ENCODE measurements at regions not wholly inside any gene's neighbourhood (a gene's known extent, or its start where the extent isn't known, plus 50 kb on each side); places are given as distances from the start of the nearest gene placed in this dataset.
"Not testable (repeated sequence)": the region's sequence is repeated elsewhere in the genome, so short reads cannot be mapped to it uniquely, and the experiment has no call there.

DNA sequence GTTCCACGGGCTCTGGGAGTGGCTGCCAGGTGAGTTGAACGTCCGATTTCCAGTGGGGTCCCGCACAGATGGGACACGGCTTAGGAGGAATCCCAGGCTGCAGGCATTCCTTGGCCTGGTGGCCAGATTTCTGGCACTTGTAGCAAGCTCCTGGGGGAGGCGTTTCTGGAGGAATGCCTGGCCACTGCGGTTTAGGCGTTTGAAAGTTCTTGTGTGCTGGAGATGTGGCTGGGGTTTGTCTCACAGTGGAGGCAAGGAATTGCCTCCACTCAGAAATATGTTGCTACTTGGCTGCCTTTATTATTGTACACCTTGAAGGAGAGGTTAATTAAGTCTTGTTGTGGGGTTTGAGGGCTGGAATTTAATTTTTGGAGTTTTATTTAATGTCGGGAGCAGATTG is 583.3 kb upstream of the MDGA2 start:
- H2AFZ ChIP-seq (ENCODE audit: low read length, unreplicated experiment); H3K27ac ChIP-seq (ENCODE audit: low read depth, low read length); H3K79me2 ChIP-seq (ENCODE audit: control insufficient read depth, insufficient read depth, low read length, unreplicated experiment); H3K4me1 ChIP-seq (ENCODE audit: control insufficient read depth, insufficient read depth, low read length, unreplicated experiment); H3K4me3 ChIP-seq (ENCODE audit: low read depth, low read length); H3K36me3 ChIP-seq (ENCODE audit: insufficient read depth, low read length); H3K27me3 ChIP-seq (ENCODE audit: insufficient read depth, low read length): not testable (repeated sequence)

DNA sequence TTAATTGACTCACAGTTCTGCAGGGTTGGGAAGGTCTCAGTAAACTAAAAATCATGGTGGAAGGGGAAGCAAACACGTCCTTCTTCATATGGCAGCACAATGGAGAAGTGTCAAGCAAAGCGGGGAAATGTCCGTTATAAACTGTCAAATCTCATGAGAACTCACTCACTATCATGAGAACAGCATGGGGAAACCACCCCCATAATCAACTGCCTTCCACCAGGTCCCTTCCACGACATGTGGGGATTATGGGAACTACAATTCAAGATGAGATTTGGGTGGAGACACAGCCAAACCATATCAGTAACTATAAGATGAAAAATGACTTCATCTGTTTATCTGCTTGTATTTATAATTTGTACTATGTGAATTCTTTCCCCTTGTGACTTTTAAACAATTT is 577.6 kb upstream of the MDGA2 start:
- no peaks in the 10 kb centered on the region for H3K27me3 ChIP-seq (ENCODE audit: insufficient read depth, low read length)
- H3K27ac ChIP-seq (ENCODE audit: low read depth, low read length), result no peak overlapping the region
- H3K4me1 ChIP-seq (ENCODE audit: control insufficient read depth, insufficient read depth, low read length, unreplicated experiment), result no peaks in the 10 kb centered on the region
- no peaks in the 10 kb centered on the region for H3K36me3 ChIP-seq (ENCODE audit: insufficient read depth, low read length)
- H3K4me3 ChIP-seq (ENCODE audit: low read depth, low read length), result no peak overlapping the region
- no peaks in the 10 kb centered on the region for H3K79me2 ChIP-seq (ENCODE audit: control insufficient read depth, insufficient read depth, low read length, unreplicated experiment)
- no peak overlapping the region for H2AFZ ChIP-seq (ENCODE audit: low read length, unreplicated experiment)

DNA sequence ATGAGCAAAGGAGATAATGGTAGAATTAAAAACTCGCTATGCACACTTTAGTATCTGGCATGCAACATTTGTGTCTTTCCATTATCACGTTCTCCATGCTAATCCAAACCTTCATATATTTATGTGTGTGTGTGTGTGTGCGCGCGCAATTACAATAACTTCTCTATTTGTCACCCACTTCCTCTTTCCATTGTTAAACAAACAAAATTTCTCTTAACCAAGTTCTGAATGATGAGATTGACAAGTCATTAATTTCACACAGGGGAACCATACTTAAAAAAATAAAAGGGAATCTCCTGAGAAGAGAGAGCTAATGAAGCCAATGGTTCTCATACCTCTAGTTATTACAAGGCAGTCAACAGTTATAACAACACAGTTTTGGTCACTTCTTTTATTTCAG is 575.9 kb upstream of the MDGA2 start:
- no peaks in the 10 kb centered on the region for H3K36me3 ChIP-seq (ENCODE audit: insufficient read depth, low read length)
- no peaks in the 10 kb centered on the region for H3K79me2 ChIP-seq (ENCODE audit: control insufficient read depth, insufficient read depth, low read length, unreplicated experiment)
- H3K27ac ChIP-seq (ENCODE audit: low read depth, low read length), result no peak overlapping the region
- H3K27me3 ChIP-seq (ENCODE audit: insufficient read depth, low read length), result no peaks in the 10 kb centered on the region
- H3K4me3 ChIP-seq (ENCODE audit: low read depth, low read length), result no peak overlapping the region
- no peak overlapping the region for H2AFZ ChIP-seq (ENCODE audit: low read length, unreplicated experiment)
- H3K4me1 ChIP-seq (ENCODE audit: control insufficient read depth, insufficient read depth, low read length, unreplicated experiment), result no peaks in the 10 kb centered on the region

DNA sequence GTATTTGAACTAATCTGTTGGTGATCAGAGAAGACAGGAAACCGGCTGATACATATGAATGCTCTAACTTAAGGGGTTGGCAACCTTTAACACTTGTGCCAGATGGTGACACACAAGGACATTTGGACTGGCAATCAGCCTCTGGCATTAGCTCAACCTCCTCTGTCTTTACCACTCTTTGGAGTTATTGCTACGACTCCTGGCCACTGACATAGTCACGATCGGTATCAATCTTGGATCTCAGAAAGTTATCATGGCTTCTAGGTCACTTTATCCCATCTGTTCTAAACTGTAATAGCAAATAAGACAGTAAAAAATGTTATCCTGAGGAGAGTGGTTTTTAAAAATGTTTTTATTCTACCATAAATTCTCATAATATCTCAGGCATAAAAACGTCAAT is 575.2 kb upstream of the MDGA2 start:
- Histone ChIP-seq H3K79me2 (ENCODE audit: control insufficient read depth, insufficient read depth, low read length, unreplicated experiment) (no peaks in the 10 kb centered on the region), H3K27ac (ENCODE audit: low read depth, low read length) (no peak overlapping the region), H2AFZ (ENCODE audit: low read length, unreplicated experiment) (no peak overlapping the region), H3K27me3 (ENCODE audit: insufficient read depth, low read length) (no peaks in the 10 kb centered on the region), H3K4me3 (ENCODE audit: low read depth, low read length) (no peak overlapping the region), H3K4me1 (ENCODE audit: control insufficient read depth, insufficient read depth, low read length, unreplicated experiment) (no peaks in the 10 kb centered on the region), H3K36me3 (ENCODE audit: insufficient read depth, low read length) (no peaks in the 10 kb centered on the region)

DNA sequence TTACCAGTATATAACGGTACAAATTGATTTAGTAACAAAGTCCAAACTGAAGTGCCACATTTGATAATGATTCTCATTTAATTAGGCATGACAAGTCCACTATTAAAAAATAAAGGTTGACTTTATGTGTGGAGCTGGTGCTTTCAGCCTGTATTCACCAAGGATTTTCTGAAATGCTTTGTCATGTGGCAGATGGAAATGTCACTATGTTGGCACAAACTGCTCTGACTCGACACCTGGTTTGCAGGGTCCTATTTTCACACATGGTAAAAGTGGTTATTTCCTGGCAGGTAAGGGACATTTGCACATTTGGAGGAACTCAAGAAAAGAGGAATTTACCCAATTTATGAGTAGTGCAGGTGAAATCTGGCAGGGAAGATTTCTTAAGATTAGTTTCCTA is 572.6 kb upstream of the MDGA2 start:
- no peaks in the 10 kb centered on the region for H3K27me3 ChIP-seq (ENCODE audit: insufficient read depth, low read length)
- no peak overlapping the region for H3K27ac ChIP-seq (ENCODE audit: low read depth, low read length)
- no peak overlapping the region for H2AFZ ChIP-seq (ENCODE audit: low read length, unreplicated experiment)
- H3K4me3 ChIP-seq (ENCODE audit: low read depth, low read length), result no peak overlapping the region
- no peaks in the 10 kb centered on the region for H3K79me2 ChIP-seq (ENCODE audit: control insufficient read depth, insufficient read depth, low read length, unreplicated experiment)
- H3K36me3 ChIP-seq (ENCODE audit: insufficient read depth, low read length), result no peaks in the 10 kb centered on the region
- no peaks in the 10 kb centered on the region for H3K4me1 ChIP-seq (ENCODE audit: control insufficient read depth, insufficient read depth, low read length, unreplicated experiment)

DNA sequence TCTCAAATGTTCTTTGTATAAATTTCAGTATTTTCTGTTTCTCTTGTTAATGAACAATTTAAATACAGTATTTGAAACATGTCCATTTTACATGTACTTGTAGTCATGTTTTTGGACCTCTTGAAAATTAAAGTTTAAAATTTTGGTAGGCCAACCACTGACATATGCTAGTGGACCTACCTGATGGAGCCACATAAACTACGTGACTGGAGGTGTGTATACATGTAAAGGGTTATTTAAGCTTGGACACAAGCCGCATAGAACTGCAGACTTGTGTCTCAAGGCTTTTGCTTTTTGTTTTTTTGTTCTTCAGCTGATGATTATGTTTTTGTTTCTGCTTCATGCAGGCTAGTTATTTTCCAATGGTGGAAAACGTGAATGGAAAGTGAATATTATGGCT is 568.5 kb upstream of the MDGA2 start:
- no peak overlapping the region for H3K27ac ChIP-seq (ENCODE audit: low read depth, low read length)
- no peak overlapping the region for H3K4me3 ChIP-seq (ENCODE audit: low read depth, low read length)
- H3K36me3 ChIP-seq (ENCODE audit: insufficient read depth, low read length), result no peaks in the 10 kb centered on the region
- H3K79me2 ChIP-seq (ENCODE audit: control insufficient read depth, insufficient read depth, low read length, unreplicated experiment), result no peaks in the 10 kb centered on the region
- H3K4me1 ChIP-seq (ENCODE audit: control insufficient read depth, insufficient read depth, low read length, unreplicated experiment), result no peaks in the 10 kb centered on the region
- H3K27me3 ChIP-seq (ENCODE audit: insufficient read depth, low read length), result no peaks in the 10 kb centered on the region
- no peak overlapping the region for H2AFZ ChIP-seq (ENCODE audit: low read length, unreplicated experiment)

DNA sequence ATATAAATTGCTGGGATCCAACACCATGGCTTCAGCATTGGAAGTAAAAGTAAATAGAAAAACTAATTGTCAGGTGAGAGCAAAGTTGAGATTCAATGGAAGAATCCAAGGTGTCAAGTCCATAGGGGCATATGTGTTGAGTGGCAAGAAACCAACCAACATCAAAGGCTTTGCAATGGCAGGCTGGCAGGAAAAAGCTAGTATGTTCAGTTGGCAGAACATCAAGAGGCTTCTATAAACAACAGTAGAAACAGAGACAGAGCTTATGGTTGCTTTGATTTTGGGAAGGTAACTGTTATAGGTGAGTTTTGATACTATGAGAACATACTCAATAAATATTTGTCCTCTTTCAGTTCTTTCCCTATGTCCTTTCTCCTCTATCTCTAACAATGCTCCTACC is 553.7 kb upstream of the MDGA2 start:
- Histone ChIP-seq H3K36me3 (ENCODE audit: insufficient read depth, low read length) (no peaks in the 10 kb centered on the region), H3K4me3 (ENCODE audit: low read depth, low read length) (no peak overlapping the region), H3K4me1 (ENCODE audit: control insufficient read depth, insufficient read depth, low read length, unreplicated experiment) (no peaks in the 10 kb centered on the region), H2AFZ (ENCODE audit: low read length, unreplicated experiment) (no peak overlapping the region), H3K27me3 (ENCODE audit: insufficient read depth, low read length) (no peaks in the 10 kb centered on the region), H3K27ac (ENCODE audit: low read depth, low read length) (no peak overlapping the region), H3K79me2 (ENCODE audit: control insufficient read depth, insufficient read depth, low read length, unreplicated experiment) (no peaks in the 10 kb centered on the region)

DNA sequence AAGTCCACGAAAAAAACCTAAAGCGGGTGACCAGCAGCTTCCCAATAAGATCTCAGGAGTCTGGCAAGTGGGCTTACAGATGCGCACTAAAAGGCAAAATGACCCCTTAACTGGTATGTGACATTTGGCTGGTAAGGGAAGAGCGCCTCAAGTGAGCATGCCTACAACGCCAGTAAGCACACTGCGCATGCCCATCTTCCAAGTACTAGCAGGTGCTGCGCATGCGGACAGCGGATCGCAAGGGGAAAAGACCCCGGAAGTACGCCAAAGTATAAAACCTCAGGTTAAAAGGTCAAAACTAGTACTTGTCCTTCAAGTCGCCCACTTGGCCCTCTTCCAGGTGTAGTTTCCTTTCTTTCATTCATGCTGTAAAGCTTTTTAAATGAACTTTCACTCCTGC is 518.5 kb upstream of the MDGA2 start:
- Histone ChIP-seq H3K4me1 (ENCODE audit: control insufficient read depth, insufficient read depth, low read length, unreplicated experiment) (no peaks in the 10 kb centered on the region), H3K4me3 (ENCODE audit: low read depth, low read length) (no peak overlapping the region)

DNA sequence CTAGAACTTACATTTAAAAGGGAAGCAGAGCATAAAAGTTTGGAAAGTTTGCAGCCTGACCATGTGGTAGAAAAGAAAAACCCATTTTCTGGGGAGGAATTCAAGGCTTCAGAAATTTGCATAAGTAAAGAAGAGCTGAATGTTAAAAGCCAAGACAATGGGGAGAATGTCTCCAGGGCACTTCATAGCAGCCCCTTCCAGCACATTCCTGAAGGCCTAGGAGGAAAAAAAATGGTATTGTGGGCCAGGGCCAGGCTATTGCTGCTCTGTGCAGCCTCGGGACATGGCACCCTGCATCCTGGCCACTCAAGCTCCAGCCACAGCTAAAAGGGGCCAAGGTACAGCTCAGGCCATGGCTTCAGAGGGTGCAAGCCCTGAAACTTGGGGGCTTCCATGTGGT is 474.2 kb upstream of the MDGA2 start:
- not testable (repeated sequence) for H3K79me2 ChIP-seq (ENCODE audit: control insufficient read depth, insufficient read depth, low read length, unreplicated experiment); H3K27ac ChIP-seq (ENCODE audit: low read depth, low read length); H3K27me3 ChIP-seq (ENCODE audit: insufficient read depth, low read length); H2AFZ ChIP-seq (ENCODE audit: low read length, unreplicated experiment); H3K4me1 ChIP-seq (ENCODE audit: control insufficient read depth, insufficient read depth, low read length, unreplicated experiment); H3K4me3 ChIP-seq (ENCODE audit: low read depth, low read length); H3K36me3 ChIP-seq (ENCODE audit: insufficient read depth, low read length)

More for the DNA sequence above, 518.5 kb upstream of the MDGA2 start:
- Histone ChIP-seq H3K27me3 (ENCODE audit: insufficient read depth, low read length) (no peaks in the 10 kb centered on the region), H3K79me2 (ENCODE audit: control insufficient read depth, insufficient read depth, low read length, unreplicated experiment) (no peaks in the 10 kb centered on the region), H3K27ac (ENCODE audit: low read depth, low read length) (no peak overlapping the region), H2AFZ (ENCODE audit: low read length, unreplicated experiment) (no peak overlapping the region), H3K36me3 (ENCODE audit: insufficient read depth, low read length) (no peaks in the 10 kb centered on the region)

DNA sequence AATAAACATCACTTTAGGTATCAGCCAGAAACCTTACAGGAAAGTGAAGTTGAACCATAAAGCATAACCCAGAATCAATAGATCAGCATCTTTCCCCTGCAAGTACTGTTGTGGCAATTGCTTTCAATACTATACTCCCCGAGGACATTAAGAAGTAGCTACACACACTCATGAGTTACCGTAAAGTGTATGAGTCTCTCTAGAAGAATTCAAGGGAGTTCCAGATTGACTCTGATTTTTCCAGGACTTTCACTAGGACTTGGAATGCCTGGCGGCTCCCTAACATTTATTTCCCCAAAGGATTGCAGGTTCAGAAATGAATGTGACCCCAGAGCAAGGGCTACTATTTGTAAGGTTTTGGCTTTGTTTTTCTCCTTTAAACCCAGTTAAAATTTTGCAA is 465.4 kb upstream of the MDGA2 start:
- H2AFZ ChIP-seq (ENCODE audit: low read length, unreplicated experiment), result no peak overlapping the region
- no peak overlapping the region for H3K27ac ChIP-seq (ENCODE audit: low read depth, low read length)
- H3K79me2 ChIP-seq (ENCODE audit: control insufficient read depth, insufficient read depth, low read length, unreplicated experiment), result no peaks in the 10 kb centered on the region
- no peak overlapping the region for H3K4me3 ChIP-seq (ENCODE audit: low read depth, low read length)
- H3K4me1 ChIP-seq (ENCODE audit: control insufficient read depth, insufficient read depth, low read length, unreplicated experiment), result no peaks in the 10 kb centered on the region
- H3K36me3 ChIP-seq (ENCODE audit: insufficient read depth, low read length), result no peaks in the 10 kb centered on the region
- no peaks in the 10 kb centered on the region for H3K27me3 ChIP-seq (ENCODE audit: insufficient read depth, low read length)

DNA sequence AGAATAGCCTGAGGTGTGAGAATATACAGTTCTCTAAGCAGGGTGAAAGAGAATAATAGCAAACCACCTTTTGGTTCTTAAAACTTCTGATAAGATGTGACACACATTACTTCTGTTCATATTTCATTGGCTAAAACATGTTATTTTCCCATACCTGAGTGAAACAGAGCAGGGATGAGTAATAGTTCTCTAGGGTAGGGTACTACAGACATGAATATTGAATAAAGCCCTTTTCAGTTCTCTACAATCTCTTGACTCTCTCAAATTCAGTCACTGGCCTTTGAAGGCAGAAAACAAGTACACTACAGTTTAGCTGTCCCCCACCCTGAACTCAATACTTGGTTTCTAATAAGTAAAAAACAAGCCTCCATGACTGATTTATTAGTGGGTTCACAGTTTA is 454.1 kb upstream of the MDGA2 start:
- no peaks in the 10 kb centered on the region for H3K36me3 ChIP-seq (ENCODE audit: insufficient read depth, low read length)
- H3K27ac ChIP-seq (ENCODE audit: low read depth, low read length), result no peak overlapping the region
- H3K27me3 ChIP-seq (ENCODE audit: insufficient read depth, low read length), result no peaks in the 10 kb centered on the region
- H3K79me2 ChIP-seq (ENCODE audit: control insufficient read depth, insufficient read depth, low read length, unreplicated experiment), result no peaks in the 10 kb centered on the region
- no peaks in the 10 kb centered on the region for H3K4me1 ChIP-seq (ENCODE audit: control insufficient read depth, insufficient read depth, low read length, unreplicated experiment)
- H2AFZ ChIP-seq (ENCODE audit: low read length, unreplicated experiment), result no peak overlapping the region
- H3K4me3 ChIP-seq (ENCODE audit: low read depth, low read length), result no peak overlapping the region

DNA sequence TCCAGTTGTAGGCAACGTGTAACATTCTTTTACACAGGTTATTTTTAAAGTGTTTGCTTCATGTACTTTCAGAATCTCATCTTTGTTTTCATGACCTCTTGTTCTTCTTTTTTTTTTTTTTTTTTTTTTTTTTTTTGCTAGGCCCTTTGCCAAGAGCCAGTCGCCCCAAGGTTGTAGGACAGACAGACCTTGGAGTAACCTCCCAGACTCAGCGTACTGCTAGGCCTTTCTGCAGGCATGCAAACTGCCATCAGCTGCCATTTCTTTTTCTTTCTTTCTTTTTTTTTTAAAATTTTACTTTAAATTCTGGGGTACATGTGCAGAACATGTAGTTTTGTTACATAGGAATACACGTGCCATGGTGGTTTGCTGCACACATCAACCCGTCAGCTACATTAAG is 452.3 kb upstream of the MDGA2 start:
- Histone ChIP-seq H3K27ac (ENCODE audit: low read depth, low read length) (no peak overlapping the region), H2AFZ (ENCODE audit: low read length, unreplicated experiment) (no peak overlapping the region), H3K79me2 (ENCODE audit: control insufficient read depth, insufficient read depth, low read length, unreplicated experiment) (no peaks in the 10 kb centered on the region), H3K4me1 (ENCODE audit: control insufficient read depth, insufficient read depth, low read length, unreplicated experiment) (no peaks in the 10 kb centered on the region), H3K4me3 (ENCODE audit: low read depth, low read length) (no peak overlapping the region), H3K27me3 (ENCODE audit: insufficient read depth, low read length) (no peaks in the 10 kb centered on the region), H3K36me3 (ENCODE audit: insufficient read depth, low read length) (no peaks in the 10 kb centered on the region)

All from ACC112 (cell line).